Naive thymus-derived CD4-positive, alpha-beta T cell (primary cell): ENCODE measurements at regions not wholly inside any gene's neighbourhood (a gene's known extent, or its start where the extent isn't known, plus 50 kb on each side); places are given as distances from the start of the nearest gene placed in this dataset.

Source experiments
- ATAC-seq: fragments of 150-1000 bp; cut with Tn5 transposase; 2 replicates; pipeline ENCODE4 v1.10.0; 2021; ENCODE audit warnings: mild to moderate bottlenecking, moderate library complexity
- CTCF ChIA-PET: fragments of 350-600 bp; sonication (Branson Sonifier 250); formaldehyde crosslinking; loops from one replicate; lab custom pipeline; 2021; ENCODE audit warnings: antibody characterized with exemption; lab: Charles Lee
- POLR2A ChIA-PET: fragments of 350-600 bp; sonication (Branson Sonifier 250); formaldehyde crosslinking; loops from one replicate; lab custom pipeline; 2021; ENCODE audit warnings: antibody characterized with exemption, inconsistent platforms; lab: Charles Lee
- DNase-seq, 9 donors: peaks; one replicate each; pipeline versions ENCODE4 v3.0.0 to v3.0.0-alpha.2; 2020 to 2022; ENCODE audit warnings: mixed read lengths in 1 of 9
- H3K27ac ChIP-seq: one replicate; pipeline ENCODE4 v1.7.0; 2013; ENCODE audit warnings: mild to moderate bottlenecking, low read depth, low read length, moderate library complexity
- H3K27me3 ChIP-seq, 2 donors: one replicate each; pipeline ENCODE4 v1.7.0; 2013; ENCODE audit warnings: low read length in 2 of 2, mild to moderate bottlenecking in 2 of 2, moderate library complexity in 2 of 2; ENCODE audit not compliant: control insufficient read depth in 2 of 2, insufficient read depth in 2 of 2
- H3K36me3 ChIP-seq, 3 experiments: 1 replicate in 2 of 3; 2 replicates in 1 of 3; pipeline ENCODE4 v1.7.0; 2013; ENCODE audit warnings: low read length in 3 of 3, mild to moderate bottlenecking in 3 of 3, moderate library complexity in 1 of 3; ENCODE audit not compliant: insufficient read depth in 3 of 3, control insufficient read depth in 2 of 3
- H3K4me1 ChIP-seq, 2 donors: one replicate each; pipeline ENCODE4 v1.7.0; 2013; ENCODE audit warnings: low read length in 2 of 2, mild to moderate bottlenecking in 2 of 2, moderate library complexity in 1 of 2; ENCODE audit not compliant: control insufficient read depth in 2 of 2, insufficient read depth in 2 of 2
- H3K4me3 ChIP-seq: 2 replicates; pipeline ENCODE4 v1.7.0; 2013; ENCODE audit warnings: mild to moderate bottlenecking, low read length
- H3K9me3 ChIP-seq, 3 experiments: 1 replicate in 2 of 3; 2 replicates in 1 of 3; pipeline ENCODE4 v1.7.0; 2013; ENCODE audit warnings: low read length in 3 of 3; ENCODE audit not compliant: control insufficient read depth in 2 of 3
- H3K27ac Mint-ChIP-seq, 9 donors: one replicate each; pipeline ENCODE4 v1.8.0; 2020 to 2022; ENCODE audit warnings: mixed read lengths in 9 of 9, mild to moderate bottlenecking in 8 of 9, moderate library complexity in 5 of 9, inconsistent platforms in 2 of 9
- H3K27me3 Mint-ChIP-seq, 5 donors: one replicate each; pipeline ENCODE4 v1.8.0; 2021 to 2022; ENCODE audit warnings: mixed read lengths in 5 of 5, mild to moderate bottlenecking in 1 of 5
- H3K36me3 Mint-ChIP-seq, 5 donors: one replicate each; pipeline ENCODE4 v1.8.0; 2020 to 2022; ENCODE audit warnings: mixed read lengths in 5 of 5, mild to moderate bottlenecking in 3 of 5, inconsistent platforms in 1 of 5
- H3K4me1 Mint-ChIP-seq, 7 donors: one replicate each; pipeline ENCODE4 v1.8.0; 2020 to 2022; ENCODE audit warnings: mixed read lengths in 7 of 7, mild to moderate bottlenecking in 3 of 7, inconsistent platforms in 1 of 7
- H3K4me3 Mint-ChIP-seq, 10 donors: one replicate each; pipeline ENCODE4 v1.8.0; 2020 to 2022; ENCODE audit warnings: mild to moderate bottlenecking in 10 of 10, mixed read lengths in 10 of 10, moderate library complexity in 6 of 10, inconsistent platforms in 2 of 10
- H3K9me3 Mint-ChIP-seq, 11 donors: one replicate each; pipeline ENCODE4 v1.8.0; 2020 to 2022; ENCODE audit warnings: mixed read lengths in 11 of 11, mild to moderate bottlenecking in 4 of 11, inconsistent platforms in 1 of 11, moderate library complexity in 1 of 11
- intact Hi-C, 2 donors: fragments of 100-400 bp; cut with micrococcal nuclease; formaldehyde crosslinking; loops; one replicate each; pipeline ENCODE4 v1.15.1; 2023

- ChIA-PET POLR2A (no interaction called here), CTCF (no interaction called here)
- intact Hi-C loops = no loop called here
- no peak overlapping the region for H3K27ac Mint-ChIP-seq
- no peak overlapping the region for H3K4me3 Mint-ChIP-seq
- DNase-seq (no peak), ATAC-seq (no peak)
- Histone ChIP-seq H3K27ac (no peak overlapping the region), H3K36me3 (no peaks in the 10 kb centered on the region), H3K27me3 (no peaks in the 10 kb centered on the region), H3K4me1 (peaks cover 0 to 4% of the 10 kb centered on the region in 2 donors), H3K9me3 (no peaks in the 10 kb centered on the region), H3K4me3 (no peak overlapping the region)
- H3K4me1 Mint-ChIP-seq = peaks cover 6 to 15% (median 7%) of the 10 kb centered on the region in 7 donors
- H3K27me3 Mint-ChIP-seq = peaks cover 0 to 6% (median 0%) of the 10 kb centered on the region in 5 donors
- peaks cover 0 to 3% (median 0%) of the 10 kb centered on the region in 11 donors for H3K9me3 Mint-ChIP-seq
- peaks cover 0 to 4% (median 2%) of the 10 kb centered on the region in 5 donors for H3K36me3 Mint-ChIP-seq
These were observed 186.1 kb upstream of the B3GALT2 start for GRCh38 chr1:193372553-193372952.

GRCh38 chr1:193368302-193368701 lies 181.9 kb upstream of the B3GALT2 start:
- Mint-ChIP-seq H3K36me3 (peaks cover 0 to 5% (median 4%) of the 10 kb centered on the region in 5 donors), H3K4me3 (peak overlapping the region in 9 of 10 donors; percentile 60 to 85 (median 72)), H3K27ac (peak overlapping the region; percentile 68 to 96 (median 85)), H3K9me3 (peaks cover 0 to 3% (median 0%) of the 10 kb centered on the region in 11 donors), H3K4me1 (peaks cover 6 to 18% (median 7%) of the 10 kb centered on the region in 7 donors), H3K27me3 (peaks cover 0 to 10% (median 2%) of the 10 kb centered on the region in 5 donors)
- H3K36me3 ChIP-seq = no peaks in the 10 kb centered on the region
- ChIA-PET POLR2A (no interaction called here), CTCF (interaction anchor here (1.0 kb wide), 1 partner anchor 18 kb away, joined by 4 read pairs; no protein-coding TSS in a partner anchor)
- peaks cover 0 to 4% of the 10 kb centered on the region in 2 donors for H3K4me1 ChIP-seq
- peak in 4 of 9 donors; percentile 5 to 20 (median 13) for DNase-seq
- no peaks in the 10 kb centered on the region for H3K9me3 ChIP-seq
- intact Hi-C loops = no loop called here
- H3K4me3 ChIP-seq = peak overlapping the region; percentile 41
- H3K27me3 ChIP-seq = no peaks in the 10 kb centered on the region
- ATAC-seq = peak; percentile 42
- H3K27ac ChIP-seq = peak overlapping the region; percentile 63

GRCh38 chr1:193367863-193368262 lies 181.4 kb upstream of the B3GALT2 start:
- CTCF ChIA-PET = interaction anchor here (1.0 kb wide), 1 partner anchor 17 kb away, joined by 4 read pairs; no protein-coding TSS in a partner anchor
- POLR2A ChIA-PET = no interaction called here
- peak in 2 of 9 donors; percentile 0 to 6 for DNase-seq

DNA sequence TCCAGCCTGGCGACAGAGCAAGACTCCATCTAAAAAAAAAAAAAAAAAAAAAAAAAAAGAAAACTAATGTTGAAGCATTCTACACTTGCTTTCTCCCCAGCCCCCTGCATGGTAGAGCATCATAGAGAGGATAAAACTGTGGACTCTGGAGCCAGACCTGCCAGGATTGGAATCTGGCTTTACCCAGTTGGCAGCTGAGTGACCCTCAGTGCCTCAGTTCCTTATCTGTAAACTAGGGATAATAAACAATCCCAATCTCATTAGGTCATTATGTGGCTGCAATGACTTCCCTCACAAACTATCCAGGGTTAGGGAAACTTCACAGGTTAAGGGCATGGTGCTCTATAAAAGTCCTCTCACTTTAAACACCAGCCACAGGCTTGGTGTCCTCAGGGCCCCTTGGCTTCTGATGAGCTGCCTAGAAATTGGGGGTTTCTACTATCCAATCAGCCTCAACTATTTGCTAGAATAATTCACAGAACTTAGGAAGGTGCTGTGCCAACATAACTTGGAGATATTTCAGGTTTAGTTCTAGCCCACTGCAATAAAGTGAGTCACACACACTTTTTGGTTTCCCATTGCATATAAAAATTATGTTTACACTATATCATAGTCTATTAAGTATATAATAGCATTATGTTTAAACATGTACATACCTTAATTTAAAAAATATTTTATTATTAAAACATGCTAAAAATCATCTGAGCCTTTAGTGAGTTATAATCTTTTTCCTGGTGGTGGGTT lies 180.5 kb upstream of the B3GALT2 start:
- Histone ChIP-seq H3K27ac (no peak overlapping the region), H3K36me3 (no peaks in the 10 kb centered on the region), H3K4me3 (no peak overlapping the region), H3K27me3 (no peaks in the 10 kb centered on the region), H3K9me3 (no peaks in the 10 kb centered on the region), H3K4me1 (peaks cover 0 to 4% of the 10 kb centered on the region in 2 donors)
- peaks cover 0 to 2% (median 0%) of the 10 kb centered on the region in 11 donors for H3K9me3 Mint-ChIP-seq
- H3K4me3 Mint-ChIP-seq = no peak overlapping the region
- POLR2A ChIA-PET = interaction anchor here (1.2 kb wide), 1 partner anchor 112 kb away, joined by 4 read pairs; no protein-coding TSS in a partner anchor
- CTCF ChIA-PET = no interaction called here
- peaks cover 0 to 5% (median 3%) of the 10 kb centered on the region in 5 donors for H3K36me3 Mint-ChIP-seq
- intact Hi-C loops = no loop called here
- ATAC-seq = no peak
- peaks cover 6 to 18% (median 7%) of the 10 kb centered on the region in 7 donors for H3K4me1 Mint-ChIP-seq
- DNase-seq = no peak
- H3K27me3 Mint-ChIP-seq = peaks cover 0 to 6% (median 2%) of the 10 kb centered on the region in 5 donors
- no peak overlapping the region for H3K27ac Mint-ChIP-seq

More at GRCh38 chr1:193367863-193368262, 181.4 kb upstream of the B3GALT2 start:
- Histone ChIP-seq H3K4me1 (peaks cover 0 to 4% of the 10 kb centered on the region in 2 donors), H3K9me3 (no peaks in the 10 kb centered on the region), H3K36me3 (no peaks in the 10 kb centered on the region), H3K27me3 (no peaks in the 10 kb centered on the region), H3K4me3 (peak overlapping the region; percentile 41), H3K27ac (peak overlapping the region; percentile 63)
- peaks cover 0 to 3% (median 0%) of the 10 kb centered on the region in 11 donors for H3K9me3 Mint-ChIP-seq
- peaks cover 0 to 10% (median 2%) of the 10 kb centered on the region in 5 donors for H3K27me3 Mint-ChIP-seq
- H3K4me1 Mint-ChIP-seq = peaks cover 6 to 18% (median 7%) of the 10 kb centered on the region in 7 donors
- peak; percentile 29 for ATAC-seq
- intact Hi-C loops = no loop called here
- peaks cover 0 to 5% (median 4%) of the 10 kb centered on the region in 5 donors for H3K36me3 Mint-ChIP-seq
- H3K27ac Mint-ChIP-seq = peak overlapping the region in 8 of 9 donors; percentile 68 to 96 (median 86)
- peak overlapping the region in 9 of 10 donors; percentile 60 to 85 (median 72) for H3K4me3 Mint-ChIP-seq

DNA sequence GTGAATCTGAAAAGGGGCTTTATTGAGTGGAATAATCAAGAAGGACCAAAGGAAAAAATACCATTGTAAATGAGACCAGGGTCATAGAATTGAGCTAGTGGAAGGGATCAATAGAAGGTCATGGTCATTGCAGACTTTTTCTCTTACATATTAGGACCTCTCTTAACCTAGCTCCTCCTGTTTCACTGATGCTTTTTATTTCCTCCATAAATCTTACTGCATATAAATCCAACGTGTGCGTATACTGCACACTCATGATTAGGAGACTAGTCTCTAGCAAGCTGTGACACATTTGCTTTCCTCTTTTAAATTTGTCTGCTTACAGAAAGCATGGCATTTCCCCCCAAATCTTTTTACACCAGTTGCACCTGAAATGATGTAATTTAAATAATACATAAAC lies 179.6 kb upstream of the B3GALT2 start:
- Mint-ChIP-seq H3K27me3 (peaks cover 0 to 10% (median 2%) of the 10 kb centered on the region in 5 donors), H3K36me3 (peaks cover 0 to 5% (median 0%) of the 10 kb centered on the region in 5 donors), H3K4me3 (no peak overlapping the region), H3K4me1 (peaks cover 6 to 18% (median 7%) of the 10 kb centered on the region in 7 donors), H3K27ac (no peak overlapping the region), H3K9me3 (peaks cover 0 to 2% (median 0%) of the 10 kb centered on the region in 11 donors)
- no peaks in the 10 kb centered on the region for H3K36me3 ChIP-seq
- intact Hi-C loops = no loop called here
- no peak overlapping the region for H3K4me3 ChIP-seq
- DNase-seq (no peak), ATAC-seq (no peak)
- POLR2A ChIA-PET = no interaction called here
- peaks cover 0 to 4% of the 10 kb centered on the region in 2 donors for H3K4me1 ChIP-seq
- CTCF ChIA-PET = interaction anchor here (0.7 kb wide), 1 partner anchor 69 kb away, joined by 3 read pairs; no protein-coding TSS in a partner anchor
- no peaks in the 10 kb centered on the region for H3K27me3 ChIP-seq
- no peaks in the 10 kb centered on the region for H3K9me3 ChIP-seq
- no peak overlapping the region for H3K27ac ChIP-seq

DNA sequence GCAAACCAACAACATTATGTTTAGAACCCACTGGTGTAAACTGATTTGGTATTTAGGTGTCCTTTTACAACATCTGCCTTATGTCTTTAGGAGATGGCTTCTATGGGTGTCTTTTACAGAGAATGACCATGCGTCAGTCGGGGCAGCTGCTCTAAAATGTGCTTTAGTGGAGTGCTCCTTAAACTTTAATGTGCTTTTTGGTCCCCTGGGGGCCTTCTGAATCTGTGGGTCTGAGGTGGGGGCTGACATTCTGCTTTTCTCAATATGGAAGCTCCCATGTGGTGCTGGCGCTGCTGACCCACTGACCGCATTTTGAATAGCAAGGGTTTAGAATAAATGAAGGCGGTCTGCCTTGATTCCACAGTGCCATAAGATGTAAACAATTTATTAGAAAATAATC lies 173.2 kb upstream of the B3GALT2 start:
- Mint-ChIP-seq H3K36me3 (no peaks in the 10 kb centered on the region), H3K9me3 (no peaks in the 10 kb centered on the region), H3K4me3 (no peak overlapping the region), H3K27ac (no peak overlapping the region), H3K27me3 (peaks cover 0 to 21% (median 5%) of the 10 kb centered on the region in 5 donors), H3K4me1 (peaks cover 0 to 3% (median 0%) of the 10 kb centered on the region in 7 donors)
- Histone ChIP-seq H3K4me3 (no peak overlapping the region), H3K9me3 (no peaks in the 10 kb centered on the region), H3K4me1 (no peaks in the 10 kb centered on the region), H3K27me3 (no peaks in the 10 kb centered on the region), H3K27ac (no peak overlapping the region), H3K36me3 (no peaks in the 10 kb centered on the region)
- DNase-seq (no peak), ATAC-seq (no peak)
- intact Hi-C loops = no loop called here
- ChIA-PET CTCF (no interaction called here), POLR2A (no interaction called here)
